GM19035 (cell line): ENCODE measurements at regions not wholly inside any gene's neighbourhood (a gene's known extent, or its start where the extent isn't known, plus 50 kb on each side); places are given as distances from the start of the nearest gene placed in this dataset.
"Not testable (repeated sequence)": the region's sequence is repeated elsewhere in the genome, so short reads cannot be mapped to it uniquely, and the experiment has no call there.

Experiments used
- ATAC-seq: cut with Tn5 transposase; IDR thresholded peaks from one replicate; pipeline ENCODE4 v1.9.1; 2021; ENCODE audit not compliant: unreplicated experiment

GRCh38 chr21:16113052-16113715 is 383.4 kb downstream of the USP25 start:
- no peak for ATAC-seq

- no peak for ATAC-seq
Observed at GRCh38 chr21:16115461-16115860, 385.7 kb downstream of the USP25 start.

- ATAC-seq: no peak
Observed at GRCh38 chr21:16116069-16116468, 386.3 kb downstream of the USP25 start.

- ATAC-seq: no peak
Observed at GRCh38 chr21:16116798-16117197, 387.0 kb downstream of the USP25 start.

- no peak for ATAC-seq
Observed at GRCh38 chr21:16117331-16117730, 387.5 kb downstream of the USP25 start.

GRCh38 chr21:16117851-16118590 is 388.2 kb downstream of the USP25 start:
- ATAC-seq: no peak

- no peak for ATAC-seq
Observed at GRCh38 chr21:16124378-16125138, 394.8 kb downstream of the USP25 start.

- ATAC-seq: no peak
Observed at GRCh38 chr21:16125274-16125673, 395.5 kb downstream of the USP25 start.

- not testable (repeated sequence) for ATAC-seq
Observed at GRCh38 chr21:16132453-16132852, 402.7 kb downstream of the USP25 start.

GRCh38 chr21:16133248-16133647 is 403.5 kb downstream of the USP25 start:
- no peak for ATAC-seq

GRCh38 chr21:16134134-16134533 is 404.4 kb downstream of the USP25 start:
- ATAC-seq: no peak

- no peak for ATAC-seq
Observed at GRCh38 chr21:16137106-16137505, 407.3 kb downstream of the USP25 start.

GRCh38 chr21:16145052-16145451 is 415.3 kb downstream of the USP25 start:
- ATAC-seq: no peak

GRCh38 chr21:16145479-16145878 is 415.7 kb downstream of the USP25 start:
- ATAC-seq: no peak

- no peak for ATAC-seq
Observed at GRCh38 chr21:16154321-16154720, 424.5 kb downstream of the USP25 start.

GRCh38 chr21:16154951-16155635 is 425.3 kb downstream of the USP25 start:
- ATAC-seq: no peak

- ATAC-seq: no peak
Observed at GRCh38 chr21:16156841-16157489, 427.2 kb downstream of the USP25 start.

GRCh38 chr21:16159213-16159970 is 429.6 kb downstream of the USP25 start:
- ATAC-seq: no peak

GRCh38 chr21:16159971-16160350 is 430.2 kb downstream of the USP25 start:
- ATAC-seq: no peak

GRCh38 chr21:16162953-16163352 is 433.2 kb downstream of the USP25 start:
- ATAC-seq: no peak
